Frontal cortex (tissue), 3 donors: ENCODE measurements at regions not wholly inside any gene's neighbourhood (a gene's known extent, or its start where the extent isn't known, plus 50 kb on each side); places are given as distances from the start of the nearest gene placed in this dataset.

ENCODE experiments used
- DNase-seq, 2 donors: peaks; one replicate each; pipeline ENCODE4 v3.0.0; 2012; ENCODE audit warnings: low spot score in 2 of 2
- FAIRE-seq: peaks from 2 replicates; lab custom pipeline; 2012; peaks lifted over from hg19 to GRCh38; lab: Jason Lieb, UNC
- donor health status: control.
- donor health status: control.
- donor health status: control.

DNA sequence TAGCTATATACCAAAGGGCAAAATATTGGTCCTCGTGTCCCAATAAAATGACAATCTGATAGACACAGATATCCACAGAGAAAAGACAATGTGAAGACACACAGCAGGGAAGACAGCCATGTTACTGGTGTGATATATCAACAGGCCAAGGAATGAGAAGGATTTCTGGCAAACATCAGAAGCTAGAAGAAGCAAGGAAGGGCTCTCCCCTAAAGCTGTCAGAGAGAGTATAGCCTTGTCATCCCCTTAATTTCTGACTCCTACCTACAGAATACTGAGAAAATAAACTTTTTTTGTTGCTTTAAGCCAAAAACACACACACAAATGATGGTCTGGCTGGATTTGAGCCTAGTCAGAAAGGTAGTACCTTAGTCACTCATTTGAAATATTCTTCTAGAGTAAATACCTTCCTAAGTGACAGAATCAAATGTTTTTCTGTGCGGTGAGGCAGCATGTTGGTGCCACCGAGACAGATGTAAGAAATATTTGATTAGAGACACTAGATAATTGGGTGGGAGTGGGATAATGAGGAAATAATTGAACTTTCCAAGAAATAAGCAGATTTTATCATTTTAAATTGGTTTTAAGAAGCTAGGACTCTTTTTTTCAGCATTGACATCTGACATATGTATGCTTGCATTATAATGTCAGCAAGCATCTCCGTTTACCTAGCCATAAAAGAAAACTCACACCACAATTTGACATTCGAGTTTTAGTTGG, 123.4 kb upstream of the TFAP2D start:
- FAIRE-seq (no peak), DNase-seq (no peak)

DNA sequence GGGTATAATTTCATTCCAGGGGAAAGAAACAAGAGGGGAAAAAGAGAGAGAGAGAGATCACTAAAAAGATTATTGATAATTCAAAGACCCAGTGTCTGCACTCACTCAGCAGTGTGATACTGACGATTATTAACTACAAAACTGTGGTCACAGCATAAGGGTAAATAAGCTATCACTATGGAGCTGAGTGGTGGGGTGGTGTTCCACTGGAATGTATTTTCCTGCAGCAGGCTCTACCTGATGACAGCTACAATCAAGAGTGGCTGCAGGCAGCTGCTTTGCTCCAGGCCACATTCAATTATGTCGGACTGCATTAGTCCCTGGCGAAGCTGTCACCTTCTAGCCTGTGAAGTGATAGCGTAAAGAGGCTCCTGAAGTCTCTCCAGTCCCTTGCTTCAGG, 122.2 kb upstream of the TFAP2D start:
- DNase-seq, result no peak
- FAIRE-seq, result no peak

DNA sequence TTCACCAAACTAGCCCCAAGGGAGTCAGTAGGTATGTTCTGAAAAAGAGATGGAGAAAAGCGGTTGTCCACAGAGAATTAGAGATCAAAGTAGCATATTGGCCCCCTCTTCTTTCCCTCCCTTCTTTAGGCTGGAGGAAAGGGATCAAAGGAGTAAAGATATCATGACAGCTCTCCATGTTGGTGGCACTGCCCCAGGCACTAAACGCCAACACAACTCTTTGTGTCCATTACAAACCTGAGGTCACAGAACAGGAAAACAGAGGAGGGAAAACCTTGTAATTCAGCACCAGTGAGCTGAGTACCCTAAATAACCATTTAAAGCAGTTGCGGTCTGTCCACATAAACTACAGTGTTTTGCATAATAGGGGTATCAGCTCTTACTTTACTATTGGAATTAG, 113.0 kb upstream of the TFAP2D start:
- DNase-seq (no peak), FAIRE-seq (no peak)

DNA sequence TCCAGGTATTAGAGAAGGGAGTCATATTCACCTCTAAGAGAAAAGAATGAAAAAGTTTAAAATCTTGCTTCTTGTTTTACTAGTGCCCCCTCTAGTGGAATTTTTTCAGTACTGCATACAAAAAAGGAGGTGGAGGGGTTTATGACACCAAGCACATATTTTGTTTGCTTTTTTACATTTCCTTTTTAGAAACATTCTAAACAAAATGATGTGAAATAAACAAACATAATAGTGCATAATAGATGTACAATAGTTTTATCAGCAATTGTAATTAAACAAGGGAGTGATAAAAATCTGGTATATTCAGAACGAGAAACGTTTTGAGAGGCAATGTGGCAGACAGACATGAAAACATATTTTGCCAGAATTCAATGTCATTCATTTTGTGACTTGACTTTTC, 111.0 kb upstream of the TFAP2D start:
- FAIRE-seq (peak; percentile 91), DNase-seq (no peak)

DNA sequence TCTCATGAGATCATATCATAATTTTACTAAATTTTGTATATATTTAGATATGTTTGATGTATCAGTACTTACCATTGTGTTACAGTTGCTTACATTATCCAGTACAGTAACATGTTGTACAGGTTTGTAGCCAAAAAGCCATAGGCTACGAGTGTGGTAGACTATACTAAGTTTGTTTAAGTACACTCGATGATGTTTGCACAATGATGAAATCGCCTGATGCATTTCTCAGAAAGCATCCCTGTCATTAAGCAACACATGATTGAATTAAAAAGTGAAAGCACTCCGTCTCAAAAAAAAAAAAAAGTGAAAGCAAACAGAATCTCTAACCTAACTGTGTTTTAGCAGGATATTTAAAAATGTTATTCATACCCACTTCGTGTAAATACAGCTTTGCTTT, 104.9 kb upstream of the TFAP2D start:
- DNase-seq (no peak), FAIRE-seq (no peak)

DNA sequence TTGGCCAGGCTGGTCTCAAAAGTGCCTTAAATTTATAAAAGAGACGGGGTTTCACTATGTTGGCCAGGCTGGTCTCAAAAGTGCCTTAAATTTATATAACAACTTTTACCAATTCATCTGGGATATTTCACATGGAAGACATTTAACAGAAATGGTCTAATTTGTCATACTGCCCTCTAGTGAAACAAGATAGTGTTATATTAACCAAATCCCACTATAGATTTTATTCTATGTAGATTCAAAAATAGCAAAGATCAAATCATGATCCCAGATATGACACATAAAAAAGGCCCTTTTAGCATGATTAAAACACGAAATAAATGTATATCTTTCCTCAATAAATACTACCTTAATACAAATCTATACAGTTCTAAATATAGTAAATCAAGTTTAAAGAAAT, 102.8 kb upstream of the TFAP2D start:
- FAIRE-seq, result no peak
- no peak for DNase-seq

DNA sequence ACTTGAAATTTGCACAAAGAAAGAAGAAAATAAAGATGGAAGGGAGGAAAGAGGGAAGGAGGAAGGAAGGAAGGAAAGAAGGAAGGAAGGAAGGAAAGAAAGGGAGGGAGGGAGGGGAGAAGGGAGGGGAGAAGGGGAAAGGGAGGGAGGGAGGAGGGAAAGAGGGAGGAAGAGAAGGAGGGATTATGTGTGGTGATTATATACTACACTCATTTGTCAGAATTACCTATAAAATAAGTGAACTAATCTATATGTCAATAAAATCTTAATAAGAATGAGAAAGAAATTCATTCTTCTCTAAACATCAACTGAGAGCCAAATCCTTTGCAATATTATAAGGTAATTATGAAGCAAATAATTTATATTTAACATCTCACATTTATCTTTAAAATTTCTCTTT, 77.9 kb upstream of the TFAP2D start:
- DNase-seq, result no peak
- FAIRE-seq, result no peak

DNA sequence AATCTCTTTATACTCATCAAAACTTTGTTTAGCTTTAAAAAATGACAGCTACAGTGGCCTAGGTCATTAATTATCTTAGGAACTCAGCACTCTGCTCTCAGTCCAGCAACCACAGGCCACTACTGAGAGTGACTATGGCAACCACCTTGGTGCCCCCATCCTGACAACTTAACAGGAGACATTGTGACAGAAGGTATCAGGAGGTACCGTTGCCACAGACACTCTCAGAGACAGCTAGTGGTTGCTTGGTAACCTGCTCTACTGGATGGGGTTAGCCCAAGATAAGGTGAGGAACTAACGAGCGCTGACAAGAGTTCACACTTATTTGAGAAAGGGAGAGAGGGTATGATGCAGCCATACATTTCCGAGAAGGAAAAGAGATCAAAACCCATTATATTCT, 76.1 kb upstream of the TFAP2D start:
- DNase-seq, result no peak
- no peak for FAIRE-seq

DNA sequence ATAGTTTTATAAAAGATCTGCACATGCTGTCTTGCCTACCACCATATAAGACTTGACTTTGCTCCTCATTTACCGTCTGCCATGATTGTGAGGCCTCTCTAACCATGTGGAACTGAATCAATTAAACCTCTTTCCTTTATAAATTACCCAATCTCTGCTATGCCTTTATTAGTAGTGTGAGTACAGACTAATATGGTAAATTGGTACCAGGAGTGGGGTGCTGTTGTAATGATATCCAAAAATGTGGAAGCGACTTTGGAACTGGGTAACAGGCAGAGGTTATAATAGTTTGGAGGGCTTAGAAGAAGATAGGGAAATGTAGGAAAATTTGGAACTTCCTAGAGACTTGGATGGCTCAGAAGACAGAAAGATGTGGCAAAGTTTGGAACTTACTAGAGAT, 64.2 kb upstream of the TFAP2D start:
- FAIRE-seq (no peak), DNase-seq (no peak)

DNA sequence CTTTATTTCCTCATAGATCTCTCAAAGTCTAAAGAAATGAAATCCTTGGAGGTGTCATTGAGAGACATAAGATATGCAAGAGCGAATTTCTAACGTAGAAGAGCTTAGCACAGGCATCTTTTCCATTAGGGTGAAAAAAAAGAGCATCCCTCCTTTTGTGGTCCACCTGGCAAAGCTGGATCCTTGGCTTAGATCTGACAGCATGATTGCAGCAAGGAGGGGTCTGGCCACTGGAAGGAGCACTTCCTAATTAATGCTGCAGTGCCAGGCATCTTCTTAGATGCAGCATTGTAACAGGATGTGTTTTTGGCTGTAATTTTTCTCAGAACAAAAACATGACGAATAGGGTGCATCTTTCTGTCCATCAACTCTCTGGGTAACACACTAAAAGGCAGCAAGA, 60.1 kb upstream of the TFAP2D start:
- no peak for DNase-seq

DNA sequence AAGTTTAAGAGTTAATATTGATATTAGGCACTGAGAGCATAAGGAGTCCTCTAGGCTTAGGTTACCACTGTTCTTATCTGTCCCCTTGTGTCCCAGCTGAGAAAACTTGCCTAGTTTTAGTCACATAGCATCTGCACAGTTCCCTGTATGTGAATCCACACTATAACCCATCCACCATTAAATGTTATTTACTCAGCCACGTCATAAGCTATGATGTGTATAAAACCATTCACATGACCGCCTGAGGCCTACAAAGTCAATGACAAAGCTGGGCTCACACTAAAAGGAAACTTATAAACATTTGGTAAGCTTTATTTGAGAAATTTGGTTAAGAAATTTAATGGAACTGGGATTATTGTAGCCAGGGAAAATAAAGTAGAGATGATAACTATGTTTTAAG, 59.2 kb upstream of the TFAP2D start:
- FAIRE-seq (no peak), DNase-seq (no peak)

More for the DNA sequence above, 60.1 kb upstream of the TFAP2D start:
- no peak for FAIRE-seq

DNA sequence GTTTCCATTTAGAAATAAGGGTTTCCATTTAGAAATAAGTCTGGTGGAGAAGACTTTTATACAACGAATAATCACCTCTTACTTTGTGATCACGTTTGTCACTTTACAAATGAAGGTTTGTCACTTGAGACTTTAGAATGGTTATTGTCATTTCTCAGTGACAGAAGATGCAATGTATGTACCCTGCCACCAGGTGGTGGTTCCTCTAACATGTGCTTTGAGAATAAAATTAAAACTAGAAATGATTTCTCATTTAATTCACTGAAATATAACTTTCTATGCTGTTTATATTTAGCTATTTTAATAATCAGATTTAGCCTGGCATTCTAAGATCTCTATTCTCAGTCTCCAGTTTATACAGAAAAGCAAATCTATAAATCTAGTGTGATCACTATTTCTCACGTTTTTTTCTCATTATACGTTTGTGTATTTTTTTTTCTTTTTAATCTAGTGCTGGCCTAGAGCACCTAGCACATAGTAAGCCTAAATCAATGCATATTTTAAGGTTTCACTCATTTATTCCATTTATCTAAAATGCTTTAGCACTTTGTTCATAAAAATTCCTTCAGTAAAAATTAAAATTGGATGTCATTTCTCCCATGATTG, 57.4 kb upstream of the TFAP2D start:
- DNase-seq (no peak), FAIRE-seq (no peak)

DNA sequence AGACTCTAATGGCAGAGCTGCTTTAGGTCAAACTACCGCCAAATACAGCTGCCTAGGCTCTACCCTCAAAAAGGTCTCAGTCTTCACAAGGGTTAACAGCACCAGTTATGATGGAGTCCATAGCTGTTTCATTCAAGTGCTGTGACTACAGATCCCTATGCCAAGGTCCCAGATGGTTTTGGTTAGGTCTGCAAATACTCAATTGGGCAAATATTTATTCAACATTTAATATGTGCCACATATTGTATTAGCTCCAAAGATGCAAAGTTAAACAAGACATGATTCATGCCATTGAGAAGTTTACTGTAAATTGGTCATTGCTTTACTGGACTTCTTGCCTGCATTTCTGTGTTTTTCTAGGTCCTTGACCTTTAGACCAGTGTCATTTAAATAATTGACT, 55.8 kb upstream of the TFAP2D start:
- DNase-seq, result no peak

DNA sequence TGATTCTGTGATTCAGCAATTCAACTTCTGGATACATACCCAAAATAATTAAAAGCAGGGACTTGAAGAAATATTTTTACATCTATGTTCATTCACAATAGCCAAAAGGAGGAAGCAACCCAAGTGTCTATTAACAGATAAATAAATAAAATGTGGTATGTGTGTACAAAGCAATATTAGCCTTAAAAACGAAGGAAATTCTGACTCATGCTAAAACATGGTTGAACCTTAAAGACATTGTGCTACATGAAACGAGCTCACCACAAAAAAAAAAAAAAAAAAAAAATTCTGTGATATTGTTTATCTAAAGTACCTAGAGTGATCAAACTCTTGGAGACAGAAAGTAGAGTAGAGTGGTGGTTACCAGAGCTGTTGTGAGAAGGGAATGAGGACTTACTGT, 54.8 kb upstream of the TFAP2D start:
- FAIRE-seq, result no peak
- no peak for DNase-seq

More for the DNA sequence above, 55.8 kb upstream of the TFAP2D start:
- FAIRE-seq, result no peak

DNA sequence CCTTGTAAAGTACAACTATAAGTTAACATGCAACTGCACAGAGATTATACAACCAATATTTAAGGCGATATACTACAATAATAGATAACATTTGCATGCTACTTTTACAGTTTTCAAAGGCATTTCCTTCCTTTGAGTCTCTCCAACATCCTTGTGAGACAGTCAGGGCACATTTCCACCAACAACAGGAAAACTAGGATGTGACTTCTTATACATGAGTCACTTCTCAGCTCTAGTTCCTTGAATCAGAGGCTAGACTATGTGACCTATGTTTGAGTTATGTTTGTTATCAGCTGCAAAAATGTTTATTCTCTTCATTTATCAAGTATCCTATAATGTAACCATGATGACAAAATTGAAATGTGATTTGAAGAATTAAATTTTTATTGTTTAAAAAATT, 51.7 kb upstream of the TFAP2D start:
- DNase-seq (no peak), FAIRE-seq (no peak)
